Left cardiac atrium (tissue), 4 donors: ENCODE measurements at regions not wholly inside any gene's neighbourhood (a gene's known extent, or its start where the extent isn't known, plus 50 kb on each side); places are given as distances from the start of the nearest gene placed in this dataset.
"Not testable (repeated sequence)": the region's sequence is repeated elsewhere in the genome, so short reads cannot be mapped to it uniquely, and the experiment has no call there.

ENCODE experiments used
- ATAC-seq, 2 donors: fragments of 200-7000 bp; cut with Tn5 transposase; one replicate each; pipeline ENCODE4 v1.9.1; 2020; ENCODE audit warnings: mild to moderate bottlenecking in 2 of 2, moderate library complexity in 2 of 2
- DNase-seq: peaks from one replicate; pipeline ENCODE4 v3.0.0-alpha.2; 2020
- intact Hi-C, 2 donors: fragments of 100-400 bp; cut with DNase I; formaldehyde crosslinking; loops; one replicate each; pipeline versions ENCODE4 v1.14.1 to v1.15.1; 2022 to 2023
- donor health status: DM: no; HTN: yes; CAD: no.
- donor health status: DM: no; HTN: yes; CAD: no; lungs with severe emphysema.
- donor health status: DM: yes; HTN: yes; CAD: no.
- donor health status: Dilated cardiomyopathy.

DNA sequence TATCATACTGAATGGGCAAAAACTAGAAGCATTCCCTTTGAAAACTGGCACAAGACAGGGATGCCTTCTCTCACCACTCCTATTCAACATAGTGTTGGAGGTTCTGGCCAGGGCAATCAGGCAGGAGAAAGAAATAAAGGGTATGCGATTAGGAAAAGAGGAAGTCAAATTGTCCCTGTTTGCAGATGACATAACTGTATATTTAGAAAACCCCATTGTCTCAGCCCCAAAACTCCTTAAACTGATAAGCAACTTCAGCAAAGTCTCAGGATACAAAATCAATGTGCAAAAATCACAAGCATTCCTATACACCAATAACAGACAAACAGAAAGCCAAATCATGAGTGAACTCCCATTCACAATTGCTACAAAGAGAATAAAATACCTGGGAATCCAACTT, 52.5 kb upstream of the CCDC71L start:
- not testable (repeated sequence) for ATAC-seq

DNA sequence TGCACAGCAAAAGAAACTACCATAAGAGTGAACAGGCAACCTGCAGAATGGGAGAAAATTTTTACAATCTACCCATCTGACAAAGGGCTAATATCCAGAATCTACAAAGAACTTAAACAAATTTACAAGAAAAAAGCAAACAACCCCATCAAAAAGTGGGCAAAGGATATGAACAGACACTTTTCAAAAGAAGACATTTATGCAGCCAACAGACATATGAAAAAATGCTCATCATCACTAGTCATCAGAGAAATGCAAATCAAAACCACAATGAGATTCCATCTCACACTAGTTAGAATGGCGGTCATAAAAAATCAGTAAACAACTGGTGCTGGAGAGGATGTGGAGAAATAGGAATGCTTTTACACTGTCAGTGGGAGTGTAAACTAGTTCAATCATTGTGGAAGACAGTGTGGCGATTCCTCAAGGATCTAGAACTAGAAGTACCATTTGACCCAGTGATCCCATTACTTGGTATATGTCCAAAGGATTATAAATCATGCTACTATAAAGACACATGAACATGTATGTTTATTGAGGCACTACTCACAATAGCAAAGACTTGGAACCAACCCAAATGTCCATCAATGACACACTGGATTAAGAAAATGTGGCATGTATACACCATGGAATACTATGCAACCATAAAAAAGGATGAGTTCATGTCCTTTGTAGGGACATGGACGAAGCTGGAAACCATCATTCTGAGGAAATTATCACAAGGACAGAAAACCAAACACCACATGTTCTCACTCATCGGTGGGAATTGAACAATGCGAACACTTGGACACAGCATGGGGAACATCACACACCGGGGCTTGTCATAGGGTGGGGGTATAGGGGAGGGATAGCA, 53.9 kb upstream of the CCDC71L start:
- DNase-seq, ATAC-seq: not testable (repeated sequence)

More for the DNA sequence above, 52.5 kb upstream of the CCDC71L start:
- intact Hi-C loops, DNase-seq: not testable (repeated sequence)

DNA sequence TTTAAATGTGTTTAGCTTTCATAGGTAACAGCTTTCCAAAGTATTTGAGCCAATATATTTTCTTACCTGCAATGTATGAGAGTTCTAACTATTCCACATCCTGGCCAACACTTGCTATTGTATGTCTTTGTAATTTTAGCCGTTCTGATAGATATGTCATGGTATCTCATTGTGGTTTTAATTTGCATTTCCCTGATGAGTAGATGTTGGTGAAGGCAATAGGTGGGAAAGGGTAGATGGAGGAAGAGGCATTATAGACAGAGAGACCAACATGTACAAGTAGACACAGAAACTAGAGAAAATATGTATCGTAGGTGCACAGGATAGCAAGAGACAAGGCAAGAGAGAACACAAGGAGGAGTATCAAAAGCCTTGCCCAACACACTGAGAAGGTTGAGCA, 54.8 kb upstream of the CCDC71L start:
- no peak for DNase-seq
- intact Hi-C loops, result no loop called here
- ATAC-seq, result no peak

More for the DNA sequence above, 53.9 kb upstream of the CCDC71L start:
- intact Hi-C loops, result not testable (repeated sequence)

DNA sequence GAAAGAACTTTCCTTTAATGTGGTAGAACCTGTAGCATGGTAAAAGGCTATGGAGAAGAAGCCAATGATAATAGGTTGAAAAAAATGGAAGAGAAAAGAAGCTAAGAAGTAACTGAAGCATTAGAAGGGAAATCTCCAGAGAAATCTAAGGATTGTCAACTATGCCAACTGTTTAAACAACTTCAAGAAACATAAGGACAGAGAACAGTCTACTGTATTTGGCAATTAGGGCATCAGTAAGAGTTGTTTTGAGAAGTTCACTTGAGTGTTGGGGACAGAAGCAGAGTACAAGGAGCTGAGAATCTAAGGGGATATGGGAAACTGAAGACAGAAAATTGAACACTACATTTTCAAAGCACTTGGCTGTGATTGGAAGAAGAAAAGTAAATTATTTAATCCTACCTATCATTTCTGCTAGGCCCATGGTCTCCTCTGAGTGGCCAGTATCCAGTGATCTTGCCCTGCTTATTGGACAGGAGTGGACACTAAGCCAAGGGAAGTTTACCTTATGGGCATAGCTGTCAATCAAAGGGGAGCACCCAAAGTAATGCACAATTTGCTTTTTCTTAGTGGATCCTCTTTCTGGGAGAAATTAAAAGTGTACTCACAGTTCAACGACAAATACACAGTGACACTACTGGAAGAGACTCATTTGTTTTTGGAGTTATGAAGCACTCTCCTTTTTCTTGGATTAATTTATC, 56.4 kb upstream of the CCDC71L start:
- intact Hi-C loops, result no loop called here

DNA sequence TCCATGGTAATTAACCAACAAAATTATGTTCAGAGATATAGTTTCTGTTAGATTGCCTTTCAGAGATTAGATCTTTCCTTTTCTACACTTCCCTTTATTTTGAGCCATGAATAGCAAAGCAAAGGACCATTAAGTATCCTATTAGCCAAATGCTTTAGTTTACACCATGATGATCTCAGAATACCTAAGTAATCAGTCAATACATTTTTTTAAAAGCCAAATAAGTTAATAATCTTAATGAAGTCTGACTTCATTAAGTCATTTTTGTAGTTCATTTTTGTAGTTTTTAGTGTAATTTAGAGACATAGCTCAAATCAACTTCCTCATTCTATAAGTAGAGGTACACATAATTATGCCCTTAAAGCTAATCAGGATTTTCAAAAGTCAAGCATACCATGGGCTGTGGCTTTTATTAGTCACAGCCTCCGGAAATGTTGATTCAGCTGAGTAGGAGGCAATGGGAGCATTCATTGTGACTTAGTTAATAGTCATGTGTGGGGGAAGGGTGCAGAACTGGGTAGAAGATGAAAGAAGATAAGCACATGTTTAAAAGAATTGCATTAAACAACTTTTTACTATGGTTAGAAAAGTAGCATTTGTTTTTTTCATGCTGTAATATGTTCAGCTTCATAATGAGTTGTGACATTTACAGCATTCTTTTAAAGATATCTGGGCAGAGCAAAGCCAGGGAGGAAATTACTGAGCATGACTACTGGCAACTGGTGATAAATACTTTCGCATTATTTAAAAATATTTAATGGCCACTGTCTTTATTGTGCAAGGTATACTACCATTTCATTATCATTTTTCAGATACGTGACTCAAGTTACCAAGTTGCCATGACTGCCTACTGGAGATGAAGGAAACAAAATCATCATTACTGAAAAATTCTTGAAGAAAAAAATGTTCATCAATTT, 57.3 kb upstream of the CCDC71L start:
- peak; percentile 30 for DNase-seq

More for the DNA sequence above, 56.4 kb upstream of the CCDC71L start:
- ATAC-seq, result no peak
- DNase-seq, result no peak

DNA sequence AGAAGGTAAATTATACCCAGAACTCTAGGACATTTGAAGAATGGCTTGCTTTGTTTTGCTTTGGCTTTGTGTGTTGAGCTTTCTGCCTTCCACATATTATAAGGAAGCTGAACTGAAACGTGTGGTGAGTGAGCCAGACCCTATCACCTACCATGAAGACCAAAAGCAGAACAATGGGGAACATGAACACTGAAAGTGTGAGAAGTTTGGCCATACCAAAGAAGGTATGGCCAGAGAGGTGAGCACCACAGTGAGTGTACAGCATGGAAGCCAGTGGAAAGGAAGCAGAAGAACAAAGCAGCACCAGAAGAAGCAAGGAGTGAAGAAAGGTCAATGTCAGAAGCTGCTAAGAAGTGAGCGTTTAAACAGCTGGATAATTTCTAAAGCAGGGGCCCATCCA, 59.7 kb upstream of the CCDC71L start:
- intact Hi-C loops, result no loop called here
- DNase-seq (no peak), ATAC-seq (no peak)

More for the DNA sequence above, 57.3 kb upstream of the CCDC71L start:
- intact Hi-C loops, result no loop called here
- peak; percentile 67 to 96 for ATAC-seq

DNA sequence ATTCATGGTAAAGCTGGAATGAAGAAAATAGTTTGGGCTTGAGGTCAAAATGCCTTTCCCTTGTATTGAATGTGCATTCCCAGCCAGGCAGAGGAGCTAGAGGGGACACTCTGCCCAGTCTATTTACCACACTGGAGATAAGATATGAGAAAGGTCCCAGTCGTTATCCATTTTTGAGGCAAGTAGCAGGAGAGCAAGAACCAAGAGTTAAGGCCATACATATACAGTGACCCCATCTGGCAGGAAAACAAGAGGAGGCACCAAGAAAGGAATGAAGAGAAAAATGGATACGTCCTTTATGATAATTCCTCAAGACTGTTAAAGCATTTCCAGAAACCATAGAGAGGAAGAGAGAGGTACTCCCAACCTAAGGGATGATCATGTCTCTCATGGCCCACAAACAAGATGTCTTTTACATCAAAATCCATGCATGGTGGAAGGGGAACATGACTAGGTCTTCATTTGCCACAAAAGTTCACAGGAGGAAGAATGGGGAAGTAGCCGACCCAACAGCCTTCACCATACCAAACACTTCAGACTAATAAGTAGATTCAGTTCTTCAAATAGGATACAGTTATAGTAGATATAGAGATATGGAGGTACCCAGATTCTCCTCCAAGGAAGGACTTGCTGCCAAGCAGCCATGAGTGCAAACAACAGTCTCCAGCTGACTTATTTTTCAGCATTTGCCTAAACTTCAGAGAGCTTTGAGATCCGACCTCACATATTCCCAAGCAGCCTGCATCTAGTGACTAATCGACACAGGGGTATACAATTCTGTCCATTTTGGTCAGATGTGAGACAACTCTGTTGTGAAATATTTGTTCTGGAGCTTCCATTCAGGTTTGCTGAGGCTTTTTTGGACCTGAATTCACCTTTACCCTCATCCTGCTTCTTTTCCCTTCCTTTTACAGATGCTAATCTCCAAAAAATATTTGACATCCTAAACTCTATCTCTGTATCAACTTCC, 61.1 kb upstream of the CCDC71L start:
- no peak for DNase-seq
- intact Hi-C loops, result no loop called here
- ATAC-seq, result peak in 1 of 2 donors; percentile 26

DNA sequence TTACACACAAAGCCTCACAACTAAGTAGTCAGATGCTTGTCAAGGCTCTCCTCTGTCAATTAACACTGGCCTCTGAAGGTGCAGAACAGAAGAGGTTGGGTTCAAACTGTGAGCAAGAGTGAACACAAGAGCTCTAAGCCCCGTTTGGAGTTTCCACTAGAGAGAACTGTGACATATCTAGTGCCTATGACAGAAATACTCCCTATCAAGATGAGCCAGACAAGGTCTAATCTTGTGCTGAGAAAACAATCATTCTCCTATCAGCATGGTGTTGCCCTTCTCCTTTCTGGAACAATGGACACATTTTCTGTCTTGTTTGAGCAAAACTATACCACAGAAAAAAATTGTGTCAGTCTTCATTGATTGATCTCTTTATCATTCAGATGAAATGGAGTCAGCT, 62.4 kb upstream of the CCDC71L start:
- no peak for ATAC-seq
- intact Hi-C loops, result no loop called here
- DNase-seq, result no peak

DNA sequence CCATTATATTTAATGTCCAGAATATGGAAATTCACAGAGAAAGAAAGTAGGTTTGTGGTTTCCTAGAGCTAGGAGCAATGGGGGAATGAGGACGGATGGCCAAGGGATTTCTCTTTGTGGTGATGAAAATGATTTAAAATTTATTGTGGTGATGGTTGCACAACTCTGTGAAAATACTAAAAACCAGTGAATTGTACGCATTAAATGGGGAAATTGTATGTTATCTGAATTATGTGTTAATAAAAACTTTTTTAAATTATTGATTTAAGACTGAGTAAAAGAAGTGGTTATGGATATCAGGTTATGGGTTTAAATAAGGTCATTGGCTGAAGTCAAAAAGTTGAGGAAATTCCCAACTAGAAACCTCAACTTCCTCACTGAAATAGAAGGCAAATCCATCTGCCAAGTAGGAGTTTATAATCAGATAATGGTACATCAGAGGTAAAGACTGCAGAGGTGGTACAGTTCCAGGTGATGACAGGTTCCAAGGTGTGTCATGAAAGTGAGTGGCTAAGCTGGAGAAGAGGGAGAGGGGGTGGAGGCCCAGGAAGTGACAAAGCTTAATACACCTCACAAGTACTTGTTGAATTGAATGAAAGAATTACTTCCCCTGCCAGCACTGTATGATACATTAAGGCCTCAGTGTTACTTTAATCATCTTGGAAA, 68.9 kb upstream of the CCDC71L start:
- intact Hi-C loops, result no loop called here
- DNase-seq, result no peak
- no peak for ATAC-seq

DNA sequence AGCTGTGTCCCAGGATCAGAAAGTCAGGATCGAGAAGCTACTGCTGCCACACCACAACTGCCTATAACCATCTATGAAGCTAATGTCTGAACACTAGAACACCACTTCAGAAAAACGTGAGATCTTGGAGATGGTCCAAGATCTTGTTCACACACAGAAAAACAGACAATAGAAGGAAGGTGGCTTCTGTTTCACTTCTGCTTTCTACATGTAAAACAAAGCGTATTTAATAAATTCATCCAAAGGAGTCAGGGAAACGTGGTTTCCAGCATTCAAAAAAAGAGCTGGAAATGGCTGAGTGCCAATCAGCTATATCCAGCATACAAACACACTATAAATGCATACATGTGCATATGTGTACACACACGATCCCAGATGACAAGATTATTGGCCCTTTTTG, 70.2 kb upstream of the CCDC71L start:
- intact Hi-C loops, result no loop called here
- ATAC-seq, result peak in 1 of 2 donors; percentile 18
- no peak for DNase-seq

DNA sequence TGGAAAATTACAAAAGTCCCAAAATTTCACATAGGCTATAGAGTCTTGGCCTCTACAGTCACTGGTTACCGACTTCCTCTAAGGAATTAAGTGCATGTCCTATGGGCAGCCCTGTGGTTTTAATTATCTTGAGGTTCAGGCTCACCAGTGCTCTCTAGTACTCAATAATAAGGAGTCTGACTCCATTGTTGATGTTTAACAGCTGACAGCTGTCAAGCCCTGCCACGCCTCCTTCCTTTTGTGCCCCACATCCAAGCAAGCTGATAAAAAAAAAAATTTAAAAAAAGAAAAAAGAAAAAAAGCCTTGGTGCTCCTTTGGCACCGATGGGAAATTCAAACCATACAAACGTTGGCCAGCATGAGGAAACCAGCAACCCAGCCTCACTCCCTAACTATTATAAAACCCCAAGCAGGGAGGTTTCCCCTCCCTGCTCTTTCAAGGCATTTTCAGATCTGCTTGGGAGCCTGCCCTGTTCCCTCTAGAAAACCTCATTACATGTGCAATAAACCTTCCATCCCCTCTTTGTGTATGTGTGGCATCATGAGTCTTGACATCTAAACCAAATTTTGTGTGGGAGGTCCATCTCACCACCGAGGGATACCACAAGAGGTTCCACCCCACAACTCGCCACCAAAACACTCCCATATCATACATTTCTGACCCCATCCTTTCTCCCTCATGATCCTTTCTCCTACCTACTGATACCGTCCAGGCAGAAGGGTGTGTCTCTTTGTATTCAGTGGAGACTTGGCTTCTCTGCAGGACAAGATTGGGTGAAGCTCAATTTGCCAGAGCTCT, 70.9 kb upstream of the CCDC71L start:
- DNase-seq, result peak; percentile 20

DNA sequence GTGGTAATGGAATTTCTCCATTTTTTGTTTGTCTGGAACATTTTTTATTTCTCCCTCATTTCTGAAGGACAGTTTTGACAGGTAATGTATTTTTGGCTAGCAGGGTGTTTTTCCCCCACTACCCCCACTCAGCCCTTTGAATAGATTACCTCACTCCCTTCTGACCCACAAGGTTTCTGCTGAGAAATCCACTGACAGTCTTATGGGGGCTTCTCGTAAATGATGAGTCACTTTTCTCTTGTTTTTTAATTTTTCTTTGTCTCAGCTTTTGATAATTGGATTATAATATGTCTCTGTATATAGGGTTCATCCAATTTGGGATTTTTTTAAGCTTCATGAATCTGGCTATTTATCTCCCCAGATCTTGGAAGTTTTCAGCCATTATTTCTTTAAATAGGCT, 74.7 kb upstream of the CCDC71L start:
- intact Hi-C loops, result loop anchor here in 1 of 2 donors (2.0 to 5.0 kb wide), 3 partner anchors 73 to 558 kb away; partner anchors contain the start of gene CCDC71L
- ATAC-seq (no peak), DNase-seq (no peak)

More for the DNA sequence above, 70.9 kb upstream of the CCDC71L start:
- ATAC-seq, result peak in 1 of 2 donors; percentile 42
- intact Hi-C loops, result no loop called here

DNA sequence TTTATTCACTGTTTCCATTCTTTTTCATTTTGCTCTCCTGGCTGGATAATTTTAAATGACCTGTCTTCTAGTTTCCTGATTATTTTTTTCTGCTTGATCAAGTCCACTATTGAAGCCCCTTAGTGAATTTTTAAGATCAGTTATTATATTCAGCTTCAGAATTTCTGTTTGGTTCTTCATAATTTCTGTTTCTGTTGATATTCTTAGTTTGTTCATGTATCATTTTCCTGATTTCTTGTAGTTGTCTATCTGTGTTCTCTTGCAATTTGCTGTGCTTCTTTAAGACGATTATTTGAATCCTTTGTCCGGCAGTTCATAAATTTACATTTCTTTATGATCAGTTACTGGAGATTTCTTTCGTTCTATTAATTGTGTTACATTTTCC, 75.2 kb upstream of the CCDC71L start:
- ATAC-seq (no peak), DNase-seq (no peak)

DNA sequence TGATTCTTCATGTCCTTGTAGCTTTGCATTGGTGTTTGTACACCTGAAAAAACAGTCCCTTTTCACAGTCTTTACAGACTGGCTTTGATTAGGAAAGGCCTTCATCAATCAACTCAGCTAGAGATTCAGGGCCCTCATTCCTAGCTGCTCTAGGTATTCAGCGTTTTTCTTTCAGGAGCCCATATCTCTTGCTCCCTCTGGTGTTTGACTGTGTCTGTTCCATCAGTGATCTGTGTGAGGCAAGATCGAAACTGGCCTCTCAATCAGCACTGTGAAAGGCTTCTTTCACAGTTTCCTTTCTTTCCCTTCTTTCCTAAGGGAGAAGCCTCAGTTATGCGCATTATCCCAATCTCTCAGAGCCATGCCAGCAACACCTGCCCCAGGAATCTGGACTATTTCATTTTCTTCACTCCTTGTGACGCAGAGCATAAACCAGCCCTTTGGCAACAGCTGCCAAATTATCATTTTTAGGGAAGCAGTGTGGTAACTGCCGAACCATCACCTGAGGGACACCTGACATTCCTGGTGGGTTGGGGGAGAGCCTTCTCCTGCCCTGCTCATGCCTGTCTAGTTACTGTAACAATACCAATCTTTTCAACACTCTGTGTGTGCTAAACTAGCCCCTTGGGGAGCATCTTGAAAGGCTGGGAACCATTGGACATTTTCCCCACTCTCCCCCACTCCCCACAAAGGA, 75.7 kb upstream of the CCDC71L start:
- DNase-seq (peak; percentile 21), ATAC-seq (peak; percentile 86 to 91)
- intact Hi-C loops, result loop anchor here in 1 of 2 donors (2.0 to 5.0 kb wide), 3 partner anchors 74 to 559 kb away; partner anchors contain the start of gene CCDC71L

More for the DNA sequence above, 75.2 kb upstream of the CCDC71L start:
- intact Hi-C loops, result loop anchor here in 1 of 2 donors (2.0 to 5.0 kb wide), 3 partner anchors 74 to 559 kb away; partner anchors contain the start of gene CCDC71L

DNA sequence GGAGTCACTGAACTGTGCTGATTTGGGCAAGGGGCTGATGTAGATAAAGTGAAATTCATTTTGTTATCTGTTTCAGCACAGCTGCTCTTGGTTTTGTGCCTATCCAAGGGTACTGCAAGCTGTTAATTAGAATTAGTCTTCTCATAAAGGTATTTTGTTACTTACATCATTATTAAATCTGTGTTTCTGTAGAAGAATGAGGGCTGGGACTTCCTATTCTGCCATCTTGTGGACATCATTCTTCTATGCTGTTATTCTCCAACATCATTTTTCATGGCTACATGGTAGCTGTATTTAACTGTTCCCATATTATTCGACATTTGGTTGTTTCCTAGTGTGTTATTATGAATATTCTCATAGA, 76.2 kb upstream of the CCDC71L start:
- intact Hi-C loops, result loop anchor here in 1 of 2 donors (2.0 to 5.0 kb wide), 3 partner anchors 75 to 560 kb away; partner anchors contain the start of gene CCDC71L
- DNase-seq, result no peak
- peak in 1 of 2 donors; percentile 49 for ATAC-seq

DNA sequence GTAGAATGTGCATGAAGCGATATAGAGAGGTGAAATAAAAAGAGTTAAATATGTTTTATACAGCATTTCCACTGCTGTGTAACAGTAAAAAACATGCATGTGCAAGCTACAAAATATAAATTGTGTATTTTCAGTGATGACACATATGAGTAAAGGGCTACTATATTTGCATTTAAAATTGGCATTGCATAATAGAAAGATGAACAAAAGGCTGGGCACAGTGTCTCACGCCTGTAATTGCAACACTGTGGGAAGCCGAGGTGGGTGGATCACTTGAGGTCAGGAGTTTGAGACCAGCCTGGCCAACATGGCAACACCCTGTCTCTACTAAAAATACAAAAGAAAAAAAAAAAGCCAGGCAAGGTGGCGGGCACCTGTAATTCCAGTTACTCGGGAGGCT, 79.8 kb upstream of the CCDC71L start:
- intact Hi-C loops, result no loop called here
- DNase-seq, result no peak
- ATAC-seq, result no peak
